Keratinocyte (primary cell): ENCODE measurements at regions not wholly inside any gene's neighbourhood (a gene's known extent, or its start where the extent isn't known, plus 50 kb on each side); places are given as distances from the start of the nearest gene placed in this dataset.

Experiments used
- DNase-seq: peaks from one replicate; pipeline ENCODE4 v3.0.0-alpha.2; 2011; ENCODE audit warnings: low read depth, missing footprints, low spot score
- FAIRE-seq: peaks from 2 replicates; lab custom pipeline; 2011; peaks lifted over from hg19 to GRCh38; lab: Jason Lieb, UNC
- H2AFZ ChIP-seq: 2 replicates; pipeline ENCODE4 v1.6.0; 2012; ENCODE audit warnings: low read length, control low read depth, inconsistent platforms; ENCODE audit not compliant: control insufficient read depth
- H3K27ac ChIP-seq: 2 replicates; pipeline ENCODE4 v1.5.1; 2011; ENCODE audit warnings: low read length; ENCODE audit not compliant: control insufficient read depth, insufficient read depth
- H3K27me3 ChIP-seq: 3 replicates; pipeline ENCODE4 v1.6.0; 2011; ENCODE audit warnings: low read length; ENCODE audit not compliant: control insufficient read depth, insufficient read depth; ENCODE audit errors: extremely low read depth
- H3K36me3 ChIP-seq, 2 experiments: 2 replicates in 1 of 2; 3 replicates in 1 of 2; pipeline ENCODE4 v1.5.1; 2011; ENCODE audit warnings: low read length in 2 of 2, mild to moderate bottlenecking in 1 of 2; ENCODE audit not compliant: control insufficient read depth in 2 of 2, insufficient read depth in 2 of 2; ENCODE audit errors: extremely low read depth in 1 of 2
- H3K4me1 ChIP-seq: 3 replicates; pipeline ENCODE4 v1.5.1; 2011; ENCODE audit warnings: low read length; ENCODE audit not compliant: control insufficient read depth, insufficient read depth; ENCODE audit errors: extremely low read depth
- H3K4me2 ChIP-seq: 3 replicates; pipeline ENCODE4 v1.6.0; 2011; ENCODE audit warnings: low read depth, low read length; ENCODE audit not compliant: control insufficient read depth, insufficient read depth; ENCODE audit errors: extremely low read depth
- H3K4me3 ChIP-seq, 3 experiments: fragments of 200-600 bp in 1 of 3; sonication (generic) in 1 of 3; 2 replicates in 2 of 3; 3 replicates in 1 of 3; pipeline ENCODE4 v1.5.1; 2011 to 2016; ENCODE audit warnings: low read length in 3 of 3, mild to moderate bottlenecking in 3 of 3, control low read depth in 2 of 3, inconsistent platforms in 1 of 3, low read depth in 1 of 3, mixed read lengths in 1 of 3, mixed run types in 1 of 3, moderate library complexity in 1 of 3; ENCODE audit not compliant: control insufficient read depth in 2 of 3, insufficient read depth in 2 of 3; ENCODE audit errors: extremely low read depth in 1 of 3
- H3K79me2 ChIP-seq: 2 replicates; pipeline ENCODE4 v1.6.0; 2012; ENCODE audit warnings: low read length; ENCODE audit not compliant: control insufficient read depth, insufficient read depth
- H3K9ac ChIP-seq: 3 replicates; pipeline ENCODE4 v1.6.0; 2011; ENCODE audit warnings: low read length; ENCODE audit not compliant: control insufficient read depth, insufficient read depth; ENCODE audit errors: extremely low read depth
- H3K9me1 ChIP-seq: 3 replicates; pipeline ENCODE4 v1.6.0; 2011; ENCODE audit warnings: low read length; ENCODE audit not compliant: control insufficient read depth, insufficient read depth; ENCODE audit errors: extremely low read depth
- H3K9me3 ChIP-seq: 2 replicates; pipeline ENCODE4 v1.5.1; 2012; ENCODE audit warnings: low read depth, low read length; ENCODE audit not compliant: control insufficient read depth
- H4K20me1 ChIP-seq: 3 replicates; pipeline ENCODE4 v1.6.0; 2011; ENCODE audit warnings: low read length; ENCODE audit not compliant: control insufficient read depth, insufficient read depth; ENCODE audit errors: extremely low read depth
- CTCF ChIP-seq, 3 experiments: IDR thresholded peaks in 1 of 3; conservative IDR thresholded peaks in 1 of 3; optimal IDR thresholded peaks in 1 of 3; 2 replicates in 2 of 3; 3 replicates in 1 of 3; pipeline versions ENCODE3 to v1.5.1; 2011; ENCODE audit warnings: low read length in 3 of 3, mild to moderate bottlenecking in 3 of 3, moderate library complexity in 2 of 3, control low read depth in 1 of 3, inconsistent platforms in 1 of 3; ENCODE audit not compliant: insufficient read depth in 2 of 3; ENCODE audit errors: extremely low read depth in 1 of 3
- EZH2 ChIP-seq: IDR thresholded peaks from one replicate; pipeline ENCODE4 v1.6.1; 2012; ENCODE audit warnings: inconsistent platforms, mild to moderate bottlenecking, low read length, moderate library complexity
- dilution Hi-C: fragments of 300-500 bp; cut with MboI; formaldehyde crosslinking; loops from one replicate; pipeline ENCODE4 v1.7.0; 2020; ENCODE audit warnings: low sequenced_read_pairs; ENCODE audit not compliant: extremely low pct_ligation_motif_present

DNA sequence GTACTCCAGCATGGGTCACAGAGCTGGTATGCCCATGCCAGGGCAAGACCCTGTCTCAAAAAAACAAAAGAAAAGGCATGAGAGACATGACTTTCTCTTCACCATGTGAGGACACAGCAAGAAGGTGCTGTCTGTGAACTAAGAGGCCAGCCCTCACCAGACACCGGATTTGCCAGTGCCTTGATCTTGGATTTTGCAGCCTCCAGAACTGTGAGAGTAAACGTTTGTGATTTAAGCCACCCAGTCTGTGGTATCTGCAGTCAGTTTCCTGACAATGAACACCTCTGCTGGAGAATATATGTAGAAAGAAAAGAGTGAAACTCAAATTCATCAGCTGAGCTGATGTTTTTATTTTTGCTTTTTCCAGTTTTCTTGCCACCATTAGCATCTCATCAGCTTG is 166.3 kb upstream of the RAB4A start:
- Histone ChIP-seq H3K4me1 (peaks cover 7% of the 10 kb centered on the region), H3K4me3 (no peak overlapping the region), H2AFZ (no peak overlapping the region), H3K4me2 (no peak overlapping the region), H3K9me3 (no peaks in the 10 kb centered on the region), H3K36me3 (no peaks in the 10 kb centered on the region), H3K9me1 (peaks cover 2% of the 10 kb centered on the region), H3K9ac (no peak overlapping the region), H4K20me1 (no peaks in the 10 kb centered on the region), H3K27me3 (peaks cover 23% of the 10 kb centered on the region), H3K79me2 (no peaks in the 10 kb centered on the region), H3K27ac (no peak overlapping the region)
- FAIRE-seq (no peak), DNase-seq (no peak)
- TF ChIP-seq CTCF (optimal IDR thresholded peaks at IDR 0.05 in 1 of 3, IDR thresholded peaks at IDR 0.05 in 1 of 3, conservative IDR thresholded peaks at IDR 0.05 in 1 of 3; ENCODE audit: extremely low read depth in 1 of 3, insufficient read depth in 2 of 3, low read length in 3 of 3) (no peak), EZH2 (no peak)
- dilution Hi-C loops, result no loop called here

- Histone ChIP-seq H3K4me2 (no peak overlapping the region), H3K36me3 (no peaks in the 10 kb centered on the region), H3K4me3 (no peak overlapping the region), H4K20me1 (no peaks in the 10 kb centered on the region), H3K79me2 (no peaks in the 10 kb centered on the region), H3K4me1 (peaks cover 7% of the 10 kb centered on the region), H3K27me3 (peaks cover 23% of the 10 kb centered on the region), H3K27ac (no peak overlapping the region), H3K9me3 (no peaks in the 10 kb centered on the region), H2AFZ (no peak overlapping the region), H3K9ac (no peak overlapping the region), H3K9me1 (peaks cover 2% of the 10 kb centered on the region)
- DNase-seq (no peak), FAIRE-seq (no peak)
- dilution Hi-C loops, result no loop called here
- TF ChIP-seq EZH2, result no peak
Observed at GRCh38 chr1:229105109-229105508, 165.8 kb upstream of the RAB4A start.

- Histone ChIP-seq H3K9me3 (no peaks in the 10 kb centered on the region), H3K9ac (no peak overlapping the region), H3K9me1 (peaks cover 2% of the 10 kb centered on the region), H3K79me2 (no peaks in the 10 kb centered on the region), H2AFZ (no peak overlapping the region), H3K4me1 (peaks cover 7% of the 10 kb centered on the region), H3K4me3 (no peak overlapping the region), H3K4me2 (no peak overlapping the region), H3K36me3 (no peaks in the 10 kb centered on the region), H3K27ac (no peak overlapping the region), H4K20me1 (no peaks in the 10 kb centered on the region), H3K27me3 (peaks cover 23% of the 10 kb centered on the region)
- TF ChIP-seq EZH2 (no peak), CTCF (optimal IDR thresholded peaks at IDR 0.05 in 1 of 3, IDR thresholded peaks at IDR 0.05 in 1 of 3, conservative IDR thresholded peaks at IDR 0.05 in 1 of 3; ENCODE audit: extremely low read depth in 1 of 3, insufficient read depth in 2 of 3, low read length in 3 of 3) (no peak)
- FAIRE-seq (no peak), DNase-seq (no peak)
- dilution Hi-C loops, result no loop called here
Observed at GRCh38 chr1:229105822-229106525, 164.9 kb upstream of the RAB4A start.
